ENCODE measurements at regions not wholly inside any gene's neighbourhood (a gene's known extent, or its start where the extent isn't known, plus 50 kb on each side); places are given as distances from the start of the nearest gene placed in this dataset.

DNA sequence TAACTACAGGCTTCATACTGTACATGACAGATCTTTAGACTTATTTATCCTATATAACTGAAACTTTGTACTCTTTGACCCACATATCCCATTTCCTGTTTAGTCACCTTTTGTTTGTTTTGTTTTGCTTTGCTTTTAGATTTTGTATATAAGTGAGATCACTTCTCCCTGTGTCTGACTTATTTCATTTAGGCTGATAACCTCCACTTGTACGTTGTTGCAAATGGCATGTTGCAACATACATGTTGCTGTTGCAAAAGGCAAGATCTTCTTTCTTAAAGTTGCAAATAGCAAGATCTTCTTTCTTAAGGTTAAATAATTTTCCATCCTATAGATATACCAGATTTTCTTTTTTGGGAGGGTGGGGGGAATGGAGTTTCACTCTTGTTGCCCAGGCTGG, 341.5 kb downstream of the OTUD1 start:
- TF ChIP-seq POLR2AphosphoS5 (IDR thresholded peaks at IDR 0.05) = no peak
- TF ChIP-seq, protein P1, sequence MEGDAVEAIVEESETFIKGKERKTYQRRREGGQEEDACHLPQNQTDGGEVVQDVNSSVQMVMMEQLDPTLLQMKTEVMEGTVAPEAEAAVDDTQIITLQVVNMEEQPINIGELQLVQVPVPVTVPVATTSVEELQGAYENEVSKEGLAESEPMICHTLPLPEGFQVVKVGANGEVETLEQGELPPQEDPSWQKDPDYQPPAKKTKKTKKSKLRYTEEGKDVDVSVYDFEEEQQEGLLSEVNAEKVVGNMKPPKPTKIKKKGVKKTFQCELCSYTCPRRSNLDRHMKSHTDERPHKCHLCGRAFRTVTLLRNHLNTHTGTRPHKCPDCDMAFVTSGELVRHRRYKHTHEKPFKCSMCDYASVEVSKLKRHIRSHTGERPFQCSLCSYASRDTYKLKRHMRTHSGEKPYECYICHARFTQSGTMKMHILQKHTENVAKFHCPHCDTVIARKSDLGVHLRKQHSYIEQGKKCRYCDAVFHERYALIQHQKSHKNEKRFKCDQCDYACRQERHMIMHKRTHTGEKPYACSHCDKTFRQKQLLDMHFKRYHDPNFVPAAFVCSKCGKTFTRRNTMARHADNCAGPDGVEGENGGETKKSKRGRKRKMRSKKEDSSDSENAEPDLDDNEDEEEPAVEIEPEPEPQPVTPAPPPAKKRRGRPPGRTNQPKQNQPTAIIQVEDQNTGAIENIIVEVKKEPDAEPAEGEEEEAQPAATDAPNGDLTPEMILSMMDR (IDR thresholded peaks at IDR 0.05) = no peak

Measured in sigmoid colon (tissue), 4 donors.